ENCODE measurements at regions not wholly inside any gene's neighbourhood (a gene's known extent, or its start where the extent isn't known, plus 50 kb on each side); places are given as distances from the start of the nearest gene placed in this dataset.

- no peak for TF ChIP-seq EZH2 (optimal IDR thresholded peaks at IDR 0.05; ENCODE audit: low read depth, low read length)
- no peak for TF ChIP-seq CTCF (IDR thresholded peaks at IDR 0.05; ENCODE audit: low read length)
Measured at GRCh38 chr13:18965347-18965855, 216.2 kb downstream of the TUBA3C start.

All from MM.1S (cell line).